ENCODE measurements at regions not wholly inside any gene's neighbourhood (a gene's known extent, or its start where the extent isn't known, plus 50 kb on each side); places are given as distances from the start of the nearest gene placed in this dataset.

DNA sequence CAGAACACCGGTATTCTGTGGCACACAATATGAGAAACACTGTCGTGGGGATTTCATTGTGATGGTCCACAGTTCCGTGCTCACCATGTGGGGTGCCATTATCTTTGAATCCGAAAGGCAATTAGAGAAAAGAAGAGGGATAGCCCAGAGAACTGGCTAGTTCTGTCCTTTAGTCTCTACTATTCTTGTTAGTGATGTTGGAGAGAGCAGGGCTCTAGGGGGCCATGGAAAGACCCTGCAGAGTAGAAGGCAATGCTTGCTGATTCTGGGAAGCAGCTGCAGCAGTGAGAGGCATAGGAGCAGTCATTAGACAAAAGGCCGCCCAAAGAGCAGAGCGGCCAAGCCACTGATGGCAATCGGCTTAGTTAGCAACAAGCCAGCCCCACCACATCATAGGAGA lies 146.3 kb downstream of the TSEN15 start:
- TF ChIP-seq, protein P1, sequence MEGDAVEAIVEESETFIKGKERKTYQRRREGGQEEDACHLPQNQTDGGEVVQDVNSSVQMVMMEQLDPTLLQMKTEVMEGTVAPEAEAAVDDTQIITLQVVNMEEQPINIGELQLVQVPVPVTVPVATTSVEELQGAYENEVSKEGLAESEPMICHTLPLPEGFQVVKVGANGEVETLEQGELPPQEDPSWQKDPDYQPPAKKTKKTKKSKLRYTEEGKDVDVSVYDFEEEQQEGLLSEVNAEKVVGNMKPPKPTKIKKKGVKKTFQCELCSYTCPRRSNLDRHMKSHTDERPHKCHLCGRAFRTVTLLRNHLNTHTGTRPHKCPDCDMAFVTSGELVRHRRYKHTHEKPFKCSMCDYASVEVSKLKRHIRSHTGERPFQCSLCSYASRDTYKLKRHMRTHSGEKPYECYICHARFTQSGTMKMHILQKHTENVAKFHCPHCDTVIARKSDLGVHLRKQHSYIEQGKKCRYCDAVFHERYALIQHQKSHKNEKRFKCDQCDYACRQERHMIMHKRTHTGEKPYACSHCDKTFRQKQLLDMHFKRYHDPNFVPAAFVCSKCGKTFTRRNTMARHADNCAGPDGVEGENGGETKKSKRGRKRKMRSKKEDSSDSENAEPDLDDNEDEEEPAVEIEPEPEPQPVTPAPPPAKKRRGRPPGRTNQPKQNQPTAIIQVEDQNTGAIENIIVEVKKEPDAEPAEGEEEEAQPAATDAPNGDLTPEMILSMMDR (conservative IDR thresholded peaks at IDR 0.05; ENCODE audit: low read depth, low read length) = no peak
- no peak for TF ChIP-seq CHD1 (IDR thresholded peaks at IDR 0.05; ENCODE audit: low read depth, low read length)
- no peak for TF ChIP-seq RAD21 (IDR thresholded peaks at IDR 0.05; ENCODE audit: low read length)
- TF ChIP-seq RCOR1 (IDR thresholded peaks at IDR 0.05; ENCODE audit: insufficient replicate concordance, low read length) = no peak
- TF ChIP-seq MAZ (IDR thresholded peaks at IDR 0.05; ENCODE audit: borderline replicate concordance, low read depth, low read length) = no peak
- TF ChIP-seq MXI1 (IDR thresholded peaks at IDR 0.05; ENCODE audit: borderline replicate concordance, low read depth, low read length) = no peak
- TF ChIP-seq MAFK (IDR thresholded peaks at IDR 0.05; ENCODE audit: low read depth, low read length) = no peak
- TF ChIP-seq POLR2A (IDR thresholded peaks at IDR 0.05; ENCODE audit: low read depth, low read length) = no peak
- TF ChIP-seq FOS (IDR thresholded peaks at IDR 0.05; ENCODE audit: low read depth, low read length) = no peak
